Neutrophil (primary cell): ENCODE measurements at regions not wholly inside any gene's neighbourhood (a gene's known extent, or its start where the extent isn't known, plus 50 kb on each side); places are given as distances from the start of the nearest gene placed in this dataset.

Experiments used
- H3K27ac ChIP-seq: fragments of 200-600 bp; sonication (generic); 2 replicates; pipeline ENCODE4 v1.5.1; 2016; ENCODE audit warnings: mild to moderate bottlenecking, moderate library complexity
- H3K27me3 ChIP-seq: fragments of 200-600 bp; sonication (generic); 2 replicates; pipeline ENCODE4 v1.6.0; 2016; ENCODE audit warnings: mild to moderate bottlenecking
- H3K36me3 ChIP-seq: fragments of 200-600 bp; sonication (generic); 2 replicates; pipeline ENCODE4 v1.5.1; 2017
- H3K4me1 ChIP-seq, 2 experiments: fragments of 200-600 bp in 1 of 2; sonication (generic) in 1 of 2; 1 replicate in 1 of 2; 2 replicates in 1 of 2; pipeline versions ENCODE4 v1.5.1 to v1.6.1; 2013 to 2016; ENCODE audit warnings: low read depth in 1 of 2, low read length in 1 of 2, mild to moderate bottlenecking in 1 of 2, moderate library complexity in 1 of 2; ENCODE audit not compliant: control insufficient read depth in 1 of 2, insufficient read depth in 1 of 2
- H3K4me3 ChIP-seq, 2 experiments: fragments of 200-600 bp in 1 of 2; sonication (generic) in 1 of 2; 1 replicate in 1 of 2; 2 replicates in 1 of 2; pipeline ENCODE4 v1.5.1; 2013 to 2016; ENCODE audit warnings: low read depth in 1 of 2, low read length in 1 of 2, mild to moderate bottlenecking in 1 of 2, moderate library complexity in 1 of 2
- H3K9me3 ChIP-seq: fragments of 200-600 bp; sonication (generic); 2 replicates; pipeline ENCODE4 v1.5.1; 2016
- TF ChIP-seq, protein P1 (sequence below): fragments of 200-600 bp; sonication (generic); IDR thresholded peaks from 2 replicates; pipeline ENCODE4 v1.5.1; 2016; ENCODE audit warnings: antibody characterized with exemption

- Histone ChIP-seq H3K9me3 (no peaks in the 10 kb centered on the region), H3K4me3 (no peak overlapping the region), H3K36me3 (no peaks in the 10 kb centered on the region), H3K27ac (no peak overlapping the region), H3K27me3 (no peaks in the 10 kb centered on the region), H3K4me1 (no peaks in the 10 kb centered on the region)
- TF ChIP-seq, protein P1, sequence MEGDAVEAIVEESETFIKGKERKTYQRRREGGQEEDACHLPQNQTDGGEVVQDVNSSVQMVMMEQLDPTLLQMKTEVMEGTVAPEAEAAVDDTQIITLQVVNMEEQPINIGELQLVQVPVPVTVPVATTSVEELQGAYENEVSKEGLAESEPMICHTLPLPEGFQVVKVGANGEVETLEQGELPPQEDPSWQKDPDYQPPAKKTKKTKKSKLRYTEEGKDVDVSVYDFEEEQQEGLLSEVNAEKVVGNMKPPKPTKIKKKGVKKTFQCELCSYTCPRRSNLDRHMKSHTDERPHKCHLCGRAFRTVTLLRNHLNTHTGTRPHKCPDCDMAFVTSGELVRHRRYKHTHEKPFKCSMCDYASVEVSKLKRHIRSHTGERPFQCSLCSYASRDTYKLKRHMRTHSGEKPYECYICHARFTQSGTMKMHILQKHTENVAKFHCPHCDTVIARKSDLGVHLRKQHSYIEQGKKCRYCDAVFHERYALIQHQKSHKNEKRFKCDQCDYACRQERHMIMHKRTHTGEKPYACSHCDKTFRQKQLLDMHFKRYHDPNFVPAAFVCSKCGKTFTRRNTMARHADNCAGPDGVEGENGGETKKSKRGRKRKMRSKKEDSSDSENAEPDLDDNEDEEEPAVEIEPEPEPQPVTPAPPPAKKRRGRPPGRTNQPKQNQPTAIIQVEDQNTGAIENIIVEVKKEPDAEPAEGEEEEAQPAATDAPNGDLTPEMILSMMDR = no peak
Observed at GRCh38 chr1:55861676-55862340, 646.6 kb upstream of the USP24 start.

- TF ChIP-seq, protein P1 = no peak
- Histone ChIP-seq H3K27ac (no peak overlapping the region), H3K9me3 (no peaks in the 10 kb centered on the region), H3K4me3 (no peak overlapping the region), H3K27me3 (no peaks in the 10 kb centered on the region), H3K36me3 (no peaks in the 10 kb centered on the region), H3K4me1 (no peaks in the 10 kb centered on the region)
Observed at GRCh38 chr1:55860798-55861519, 645.8 kb upstream of the USP24 start.

- Histone ChIP-seq H3K27ac (no peak overlapping the region), H3K9me3 (no peaks in the 10 kb centered on the region), H3K4me1 (no peaks in the 10 kb centered on the region), H3K36me3 (no peaks in the 10 kb centered on the region), H3K4me3 (no peak overlapping the region), H3K27me3 (no peaks in the 10 kb centered on the region)
- TF ChIP-seq, protein P1 = no peak
Observed at GRCh38 chr1:55860326-55860725, 645.2 kb upstream of the USP24 start.

- Histone ChIP-seq H3K27ac (no peak overlapping the region), H3K4me3 (no peak overlapping the region), H3K27me3 (no peaks in the 10 kb centered on the region), H3K4me1 (no peaks in the 10 kb centered on the region), H3K36me3 (no peaks in the 10 kb centered on the region), H3K9me3 (no peaks in the 10 kb centered on the region)
- TF ChIP-seq, protein P1 = no peak
Observed at GRCh38 chr1:55854911-55855310, 639.7 kb upstream of the USP24 start.

GRCh38 chr1:55848906-55849305, 633.7 kb upstream of the USP24 start:
- TF ChIP-seq, protein P1 = no peak
- H3K4me1 ChIP-seq = no peaks in the 10 kb centered on the region
- H3K4me3 ChIP-seq = no peak overlapping the region
- no peaks in the 10 kb centered on the region for H3K36me3 ChIP-seq
- no peaks in the 10 kb centered on the region for H3K9me3 ChIP-seq
- no peaks in the 10 kb centered on the region for H3K27me3 ChIP-seq
- no peak overlapping the region for H3K27ac ChIP-seq
